Endothelial cell of umbilical vein (primary cell): ENCODE measurements at regions not wholly inside any gene's neighbourhood (a gene's known extent, or its start where the extent isn't known, plus 50 kb on each side); places are given as distances from the start of the nearest gene placed in this dataset.

Experiments used
- BruUV-seq: library from RNA; stranded (reverse); fragments of 400-500 nt; replicated peaks from 2 replicates; lab custom pipeline; 2021; lab: Mats Ljungman, UMichigan
- CTCF ChIA-PET: fragments of 300-600, 350-600 bp; sonication (Branson Sonifier 250); formaldehyde crosslinking; loops from one replicate; lab custom pipeline; 2021; ENCODE audit warnings: antibody characterized with exemption, inconsistent platforms; lab: Charles Lee
- POLR2A ChIA-PET: fragments of 300-600, 350-600 bp; sonication (Branson Sonifier 250); formaldehyde crosslinking; loops from one replicate; lab custom pipeline; 2021; ENCODE audit warnings: antibody characterized with exemption, inconsistent platforms; lab: Charles Lee
- DNase-seq: peaks from one replicate; pipeline ENCODE4 v3.0.0-alpha.2; 2011; ENCODE audit warnings: low read depth, low spot score
- FAIRE-seq: peaks from 2 replicates; lab custom pipeline; 2011; peaks lifted over from hg19 to GRCh38; lab: Jason Lieb, UNC
- H2AFZ ChIP-seq: 2 replicates; pipeline ENCODE4 v1.6.0; 2012; ENCODE audit warnings: low read depth, low read length, control low read depth, inconsistent platforms
- H3K27ac ChIP-seq: 2 replicates; pipeline ENCODE4 v1.5.1; 2011; ENCODE audit warnings: low read depth, mild to moderate bottlenecking, control low read depth, low read length, moderate library complexity; ENCODE audit not compliant: insufficient read depth
- H3K27me3 ChIP-seq, 2 experiments: 2 replicates each; pipeline versions ENCODE4 v1.6.0 to v1.6.1; 2011; ENCODE audit warnings: low read length in 2 of 2, mixed read lengths in 1 of 2; ENCODE audit not compliant: control insufficient read depth in 2 of 2, insufficient read depth in 2 of 2
- H3K36me3 ChIP-seq, 2 experiments: 2 replicates in 1 of 2; 3 replicates in 1 of 2; pipeline ENCODE4 v1.5.1; 2011; ENCODE audit warnings: low read length in 2 of 2, mild to moderate bottlenecking in 1 of 2, moderate library complexity in 1 of 2; ENCODE audit not compliant: control insufficient read depth in 2 of 2, insufficient read depth in 2 of 2; ENCODE audit errors: extremely low read depth in 1 of 2
- H3K4me1 ChIP-seq: 3 replicates; pipeline ENCODE4 v1.5.1; 2011; ENCODE audit warnings: mild to moderate bottlenecking, low read length; ENCODE audit not compliant: control insufficient read depth, insufficient read depth; ENCODE audit errors: extremely low read depth
- H3K4me2 ChIP-seq: 2 replicates; pipeline ENCODE4 v1.6.1; 2011; ENCODE audit warnings: low read length, control low read depth, mixed read lengths; ENCODE audit not compliant: insufficient read depth
- H3K4me3 ChIP-seq, 3 experiments: fragments of 200-600 bp in 1 of 3; sonication (generic), shearing (Covaris generic) in 1 of 3; replicated peaks in 1 of 3; 2 replicates each; pipeline ENCODE4 v1.5.1; 2011 to 2016; ENCODE audit warnings: control low read depth in 3 of 3, low read length in 3 of 3, mild to moderate bottlenecking in 2 of 3, inconsistent platforms in 1 of 3, low read depth in 1 of 3, moderate library complexity in 1 of 3; ENCODE audit not compliant: insufficient read depth in 1 of 3
- H3K79me2 ChIP-seq: 2 replicates; pipeline ENCODE4 v1.6.0; 2012; ENCODE audit warnings: low read length, inconsistent platforms; ENCODE audit not compliant: control insufficient read depth, insufficient read depth
- H3K9ac ChIP-seq: replicated peaks from 2 replicates; pipeline ENCODE3; 2011; ENCODE audit warnings: low read length, control low read depth; ENCODE audit not compliant: insufficient read depth; ENCODE audit errors: extremely low read depth
- H3K9me1 ChIP-seq: replicated peaks from 3 replicates; pipeline ENCODE4 v1.6.0; 2011; ENCODE audit warnings: mild to moderate bottlenecking, low read length; ENCODE audit not compliant: control insufficient read depth, insufficient read depth; ENCODE audit errors: extremely low read depth
- H3K9me3 ChIP-seq: replicated peaks from 2 replicates; pipeline ENCODE4 v1.5.1; 2012; ENCODE audit warnings: low read length, inconsistent platforms; ENCODE audit not compliant: control insufficient read depth, insufficient read depth
- H4K20me1 ChIP-seq: replicated peaks from 2 replicates; pipeline ENCODE3; 2011; ENCODE audit warnings: mild to moderate bottlenecking, low read length; ENCODE audit not compliant: control insufficient read depth, insufficient read depth; ENCODE audit errors: extremely low read depth
- CTCF ChIP-seq, 2 donors: IDR thresholded peaks; 1 replicate in 1 of 2; 2 replicates in 1 of 2; pipeline ENCODE4 v1.5.1; 2011; ENCODE audit warnings: low read length in 2 of 2, mild to moderate bottlenecking in 2 of 2, moderate library complexity in 2 of 2, control low read depth in 1 of 2, inconsistent platforms in 1 of 2, low read depth in 1 of 2; ENCODE audit not compliant: insufficient read depth in 1 of 2; ENCODE audit errors: extremely low read depth in 1 of 2
- EZH2 ChIP-seq: IDR thresholded peaks from 2 replicates; pipeline ENCODE4 v1.6.1; 2012; ENCODE audit warnings: borderline replicate concordance, low read depth, mild to moderate bottlenecking, moderate library complexity, low read length, inconsistent platforms; ENCODE audit not compliant: severe bottlenecking
- FOS ChIP-seq: IDR thresholded peaks from 2 replicates; pipeline ENCODE4 v1.6.1; 2011; ENCODE audit warnings: mild to moderate bottlenecking, low read length, moderate library complexity, borderline replicate concordance; ENCODE audit not compliant: insufficient read depth
- GATA2 ChIP-seq: IDR thresholded peaks from 2 replicates; pipeline ENCODE4 v1.7.0; 2011; ENCODE audit warnings: low read depth, mild to moderate bottlenecking, moderate library complexity, mixed read lengths, low read length; ENCODE audit not compliant: insufficient read length, insufficient read depth
- JUN ChIP-seq: IDR thresholded peaks from 2 replicates; pipeline ENCODE4 v1.6.1; 2011; ENCODE audit warnings: borderline replicate concordance, low read depth; ENCODE audit not compliant: insufficient read length, insufficient read depth
- MAX ChIP-seq: IDR thresholded peaks from 2 replicates; pipeline ENCODE4 v1.6.1; 2011; ENCODE audit not compliant: insufficient read depth, insufficient read length
- MYC ChIP-seq: IDR thresholded peaks from one replicate; pipeline ENCODE4 v1.6.1; 2011; ENCODE audit warnings: mild to moderate bottlenecking, low read depth, low read length
- POLR2A ChIP-seq: IDR thresholded peaks from 2 replicates; pipeline ENCODE4 v1.6.1; 2012; ENCODE audit warnings: low read depth, mild to moderate bottlenecking, control low read depth, low read length
- POLR2AphosphoS5 ChIP-seq: IDR thresholded peaks from 2 replicates; pipeline ENCODE4 v1.6.1; 2012; ENCODE audit warnings: low read depth, mild to moderate bottlenecking, control low read depth, low read length, moderate library complexity; ENCODE audit not compliant: insufficient read depth
- dilution Hi-C: fragments of 300-500 bp; cut with MboI; formaldehyde crosslinking; loops from one replicate; pipeline ENCODE4 v1.15.0; 2019; ENCODE audit warnings: low sequenced_read_pairs; ENCODE audit not compliant: extremely low pct_ligation_motif_present
- intact Hi-C: fragments of 100-400 bp; cut with micrococcal nuclease; formaldehyde crosslinking; loops from one replicate; pipeline ENCODE4 v1.10.0; 2022

GRCh38 chr1:25004355-25004754, 74.3 kb upstream of the RUNX3 start:
- no peak overlapping the region for H3K4me3 ChIP-seq
- no peak overlapping the region for H3K9ac ChIP-seq
- no TSS peak for BruUV-seq
- H3K79me2 ChIP-seq: no peaks in the 10 kb centered on the region
- peaks cover 11 to 23% of the 10 kb centered on the region in 2 experiments for H3K27me3 ChIP-seq
- dilution Hi-C loops: no loop called here
- no peak overlapping the region for H2AFZ ChIP-seq
- H3K27ac ChIP-seq: no peak overlapping the region
- TF ChIP-seq MYC: no peak
- TF ChIP-seq POLR2AphosphoS5: no peak
- no peak for TF ChIP-seq CTCF (IDR thresholded peaks at IDR 0.05; ENCODE audit: extremely low read depth in 1 of 2, insufficient read depth in 1 of 2, low read depth in 1 of 2, low read length in 2 of 2)
- TF ChIP-seq JUN: no peak
- no peak for TF ChIP-seq FOS
- TF ChIP-seq GATA2: no peak
- TF ChIP-seq EZH2: no peak
- no peak for TF ChIP-seq POLR2A
- TF ChIP-seq MAX: no peak
- DNase-seq (no peak), FAIRE-seq (no peak)
- no peaks in the 10 kb centered on the region for H3K36me3 ChIP-seq
- no peak overlapping the region for H3K4me2 ChIP-seq
- no peaks in the 10 kb centered on the region for H3K9me1 ChIP-seq
- H4K20me1 ChIP-seq: no peaks in the 10 kb centered on the region
- CTCF ChIA-PET: no interaction called here
- POLR2A ChIA-PET: no interaction called here
- no peaks in the 10 kb centered on the region for H3K4me1 ChIP-seq
- intact Hi-C loops: no loop called here
- H3K9me3 ChIP-seq: no peaks in the 10 kb centered on the region
